ENCODE measurements at regions not wholly inside any gene's neighbourhood (a gene's known extent, or its start where the extent isn't known, plus 50 kb on each side); places are given as distances from the start of the nearest gene placed in this dataset.

DNA sequence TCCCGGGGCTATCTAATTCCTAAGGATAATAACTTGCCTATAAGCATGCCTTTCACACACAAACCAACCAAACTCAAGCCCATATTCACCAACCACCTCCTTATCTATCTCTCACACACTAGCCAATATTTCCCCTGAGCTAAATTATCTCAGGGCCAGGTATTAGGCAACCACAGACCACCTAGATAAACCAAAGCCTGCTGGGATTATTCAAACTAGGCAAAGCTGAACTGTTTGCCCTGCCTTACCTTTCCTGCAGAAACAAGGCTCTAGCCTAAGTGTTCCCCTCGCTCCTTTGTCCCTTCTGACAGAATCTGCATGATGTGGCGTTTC, 114.7 kb upstream of the EEA1 start:
- DNase-seq: no peak

DNA sequence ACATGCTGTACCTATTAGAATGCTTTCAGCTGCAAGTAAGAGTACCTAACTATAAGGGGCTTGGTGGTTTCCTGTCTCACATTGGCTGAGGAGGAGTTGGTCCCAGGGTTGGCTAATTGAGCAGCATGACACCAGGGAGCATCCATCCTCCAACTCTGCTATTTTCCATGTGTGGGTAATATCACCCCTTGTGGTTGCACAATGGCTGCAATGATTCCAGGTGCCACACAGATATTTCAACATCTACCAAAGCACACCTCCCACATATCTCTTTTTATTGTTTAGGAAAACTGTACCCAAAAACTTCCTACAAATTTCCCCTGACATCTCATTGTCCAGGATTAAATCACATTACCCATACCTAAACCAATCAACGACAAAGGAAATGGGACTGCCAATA, 118.0 kb upstream of the EEA1 start:
- no peak for DNase-seq

DNA sequence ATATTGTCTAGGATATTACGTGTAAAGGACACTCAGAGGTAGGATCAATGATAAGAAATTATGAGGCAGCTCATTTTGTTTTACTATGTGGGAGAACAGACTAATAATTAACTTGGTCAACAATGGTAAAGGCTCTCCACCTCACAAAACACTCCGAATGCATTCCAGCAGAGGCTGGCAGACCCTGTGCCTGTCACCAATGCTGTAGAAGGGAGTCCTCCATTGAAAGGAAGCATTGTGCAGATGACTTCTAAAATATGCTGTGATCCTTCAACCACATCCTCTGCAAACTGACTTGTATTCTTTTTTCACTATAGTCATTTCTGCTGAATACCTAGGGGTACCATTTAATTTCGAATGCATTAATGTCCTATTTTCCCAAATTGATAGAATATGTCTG, 119.6 kb upstream of the EEA1 start:
- DNase-seq: no peak

DNA sequence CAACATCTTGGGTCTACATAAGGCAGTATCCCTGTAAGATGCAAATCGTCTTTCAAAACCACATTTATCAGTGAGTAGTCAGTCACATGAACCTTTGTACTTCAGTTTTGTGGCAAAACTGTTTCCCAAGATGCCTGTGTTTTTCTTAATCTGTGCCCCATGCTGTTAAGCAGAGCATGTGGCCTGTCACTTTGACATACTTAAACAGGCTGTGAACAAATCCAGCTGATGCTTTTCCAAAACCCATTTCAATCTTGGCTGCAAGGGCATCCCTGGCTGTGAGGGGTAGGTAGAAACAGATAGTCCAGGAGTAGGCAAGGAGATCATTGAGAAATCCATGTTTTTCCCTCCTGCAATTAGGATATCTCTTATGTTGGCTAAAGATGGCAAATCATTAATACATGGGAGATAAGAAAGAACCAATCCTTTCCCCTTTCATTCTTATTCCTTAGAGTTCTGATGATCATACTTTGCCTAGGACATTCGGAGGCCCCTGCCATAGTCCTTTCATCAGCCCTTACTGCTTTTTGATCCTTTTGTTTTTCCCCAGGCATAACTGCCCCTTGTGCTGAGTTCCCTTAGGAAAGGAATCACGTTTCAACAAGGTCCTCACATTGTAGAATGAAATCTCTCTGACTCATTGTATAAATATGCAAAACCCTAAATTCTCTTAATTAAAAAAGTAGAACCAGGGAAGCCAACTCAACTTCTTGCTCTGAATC, 121.1 kb upstream of the EEA1 start:
- DNase-seq: no peak

DNA sequence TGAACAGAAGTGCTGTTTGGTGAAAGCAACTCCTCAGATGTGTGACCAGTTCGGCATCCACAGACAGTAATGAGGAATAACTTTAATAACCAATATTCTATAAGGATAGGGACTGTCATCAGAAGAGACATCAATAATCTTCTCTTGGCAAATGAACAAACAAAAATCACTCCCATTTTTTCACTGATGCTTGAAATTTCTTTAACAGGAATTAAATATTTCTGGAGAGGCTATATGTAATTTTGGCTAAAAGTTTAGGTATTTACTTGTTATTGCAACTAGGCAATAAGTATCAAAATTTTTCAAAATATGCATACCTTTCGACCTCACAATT, 121.6 kb upstream of the EEA1 start:
- no peak for DNase-seq

DNA sequence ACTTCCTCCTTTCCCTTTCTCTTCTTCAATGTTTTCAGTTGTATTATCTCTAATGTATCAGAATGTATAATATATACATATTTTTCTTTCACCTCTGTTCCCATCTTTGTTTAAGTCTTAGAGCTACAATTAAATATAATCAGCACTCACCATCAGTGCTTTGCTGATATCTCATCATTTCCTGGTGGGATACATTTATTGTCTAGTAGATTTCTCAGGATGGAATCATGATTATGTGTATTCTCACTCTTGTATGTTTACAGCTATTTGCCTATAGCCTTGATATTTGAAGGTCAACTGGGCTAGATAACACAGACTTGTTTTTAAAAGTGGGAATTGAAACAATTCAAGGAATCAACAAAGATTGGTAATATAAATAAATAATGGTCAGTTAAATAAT, 124.9 kb upstream of the EEA1 start:
- DNase-seq: no peak

DNA sequence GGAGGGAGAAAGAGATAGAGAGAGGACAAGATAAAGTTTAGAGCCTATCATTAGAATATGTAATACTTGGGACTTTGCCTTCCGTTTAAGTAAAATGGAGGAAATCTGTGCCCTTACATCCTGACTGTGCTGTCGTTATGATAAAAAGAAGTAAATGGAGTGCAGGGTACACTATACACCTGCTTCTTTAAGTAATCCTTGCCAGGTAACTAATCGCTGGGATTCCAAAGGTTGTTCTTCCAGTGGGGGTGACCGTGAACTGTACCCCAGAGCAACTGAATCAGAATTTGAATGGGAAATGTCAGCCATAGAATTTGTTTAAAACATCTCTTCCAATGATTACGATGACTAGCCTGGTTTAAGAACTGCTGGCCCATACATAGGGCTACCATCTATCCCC, 126.1 kb upstream of the EEA1 start:
- no peak for DNase-seq

DNA sequence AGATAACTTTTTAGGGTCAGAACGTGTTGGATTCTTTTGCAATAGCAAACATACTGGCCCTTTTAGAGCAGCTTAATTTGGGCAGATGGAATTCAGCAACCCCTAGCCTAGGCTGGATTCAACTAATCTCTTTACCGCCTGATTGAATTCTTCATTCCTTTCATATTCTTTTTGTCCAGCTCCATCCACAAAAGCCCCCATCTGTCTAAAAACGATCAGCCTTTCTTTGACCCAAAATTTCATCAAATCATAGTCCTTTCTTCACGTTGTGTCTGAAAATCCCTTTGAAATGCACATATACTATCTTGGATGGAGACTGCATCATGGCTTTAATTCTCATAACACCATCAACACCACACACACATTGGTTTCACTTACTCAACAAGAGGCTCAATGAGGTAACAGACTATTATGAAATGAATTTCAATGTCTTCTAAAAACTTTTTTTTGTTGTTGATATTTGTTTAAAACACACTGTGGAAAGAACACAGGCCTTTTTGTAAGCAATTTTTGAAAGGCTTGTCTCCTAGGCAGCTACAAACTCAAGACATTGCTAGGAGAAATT, 128.0 kb upstream of the EEA1 start:
- DNase-seq: no peak

DNA sequence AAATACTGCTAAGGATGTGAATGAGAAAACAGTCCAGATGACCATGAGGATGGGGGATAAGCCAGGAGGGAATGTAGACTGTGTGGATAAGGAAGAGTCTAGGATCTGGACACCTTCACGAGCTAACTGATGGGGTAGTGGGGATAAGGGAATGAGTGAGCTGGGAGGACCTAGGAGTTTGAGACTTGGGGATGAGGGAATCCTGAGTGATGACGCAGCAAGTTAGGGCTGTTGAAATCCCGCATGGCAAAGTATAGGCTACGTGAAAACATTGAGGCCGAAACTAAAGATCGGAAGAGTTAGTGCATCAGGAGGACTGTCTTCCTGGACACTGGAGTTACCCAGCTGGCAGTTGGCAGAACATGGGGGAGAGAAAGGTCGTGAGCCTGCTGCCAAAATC, 129.2 kb upstream of the EEA1 start:
- no peak for DNase-seq

DNA sequence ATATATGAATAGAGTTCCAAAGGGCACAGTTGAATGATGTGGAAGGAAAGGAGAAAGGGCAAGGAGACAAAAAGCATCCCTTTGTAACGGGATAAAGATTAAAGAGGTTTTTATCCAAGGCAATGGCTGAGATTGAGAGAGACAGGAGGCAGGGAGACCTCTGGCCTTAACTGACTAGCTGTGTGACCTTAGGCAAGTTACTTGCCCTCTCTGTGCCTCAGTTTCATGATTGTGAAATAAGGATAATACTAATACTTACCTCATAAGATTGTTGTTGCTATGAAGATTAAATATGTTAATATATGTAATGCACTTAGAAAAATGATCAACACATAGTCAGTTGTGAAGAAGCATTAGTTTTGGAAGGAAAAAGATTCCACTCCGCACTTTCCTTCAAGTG, 130.2 kb upstream of the EEA1 start:
- DNase-seq: no peak

DNA sequence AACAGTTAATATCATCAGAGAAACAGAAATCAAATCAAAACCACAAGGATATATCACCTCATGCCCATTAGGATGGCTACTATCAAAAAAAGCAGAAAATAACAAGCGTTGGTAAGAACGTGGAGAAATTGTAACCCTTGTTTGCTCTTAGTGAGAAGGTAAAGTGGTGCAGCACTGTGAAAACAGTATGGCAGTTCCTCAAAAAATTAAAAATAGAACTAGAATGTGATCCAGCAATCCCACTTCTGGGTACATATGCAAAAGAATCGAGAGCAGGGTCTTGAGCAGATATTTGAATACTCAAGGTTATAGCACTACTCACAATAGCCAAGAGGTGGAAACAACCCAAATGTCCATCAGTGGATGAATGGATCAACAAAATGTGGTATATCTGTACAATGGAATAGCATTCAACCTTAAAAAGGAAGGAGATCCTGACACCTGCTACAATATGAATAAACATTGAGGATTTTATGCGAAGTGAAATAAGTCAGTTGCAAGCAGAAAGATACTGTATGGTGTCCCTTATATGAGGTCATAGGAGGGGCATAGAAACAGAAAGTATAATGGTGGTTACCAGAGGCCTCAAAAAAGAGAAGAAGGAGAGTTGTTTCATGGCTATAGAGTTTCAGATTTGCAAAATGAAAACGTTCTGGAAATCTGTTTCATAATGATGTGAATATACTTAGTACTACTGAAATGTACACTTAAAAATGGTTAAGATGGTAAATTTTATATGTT, 131.0 kb upstream of the EEA1 start:
- no peak for DNase-seq

DNA sequence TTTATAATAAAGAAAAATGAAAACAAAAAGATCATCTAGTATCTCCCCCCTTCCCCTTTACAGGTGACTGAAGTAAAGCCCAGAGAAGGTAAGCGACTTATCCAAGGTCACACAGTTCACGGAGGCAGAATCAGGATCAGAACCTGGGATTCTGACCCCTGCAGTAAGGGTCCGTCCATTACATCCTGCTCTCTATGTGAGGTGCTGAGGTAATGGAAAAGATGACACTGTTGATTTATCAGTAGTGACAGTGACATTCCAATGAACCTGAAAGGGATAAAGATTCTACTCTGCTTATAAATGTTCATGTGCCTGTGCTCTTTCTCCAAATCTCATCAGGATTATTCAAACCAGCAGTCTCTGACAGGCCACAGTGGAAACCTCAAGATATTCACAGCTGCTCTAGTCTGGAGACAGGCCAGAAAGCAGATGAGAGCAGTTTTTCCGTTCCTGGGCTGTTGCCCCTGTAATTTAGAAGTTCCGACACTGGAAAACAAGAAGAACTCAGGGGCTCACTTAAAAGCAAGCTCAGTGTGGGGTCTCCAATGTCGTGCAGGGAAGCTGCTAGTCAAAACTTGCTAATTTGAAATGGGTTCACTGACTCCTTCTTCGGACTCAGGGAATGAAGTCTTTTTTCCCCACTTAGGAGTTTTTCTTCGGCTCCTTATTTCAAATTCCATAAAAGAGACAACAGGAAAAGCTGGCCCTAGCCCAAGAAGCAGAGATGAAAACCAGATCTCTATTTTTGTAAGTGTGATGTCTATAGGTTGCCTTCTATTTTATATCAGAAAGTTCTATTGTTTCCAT, 131.8 kb upstream of the EEA1 start:
- peak; percentile 57 for DNase-seq

DNA sequence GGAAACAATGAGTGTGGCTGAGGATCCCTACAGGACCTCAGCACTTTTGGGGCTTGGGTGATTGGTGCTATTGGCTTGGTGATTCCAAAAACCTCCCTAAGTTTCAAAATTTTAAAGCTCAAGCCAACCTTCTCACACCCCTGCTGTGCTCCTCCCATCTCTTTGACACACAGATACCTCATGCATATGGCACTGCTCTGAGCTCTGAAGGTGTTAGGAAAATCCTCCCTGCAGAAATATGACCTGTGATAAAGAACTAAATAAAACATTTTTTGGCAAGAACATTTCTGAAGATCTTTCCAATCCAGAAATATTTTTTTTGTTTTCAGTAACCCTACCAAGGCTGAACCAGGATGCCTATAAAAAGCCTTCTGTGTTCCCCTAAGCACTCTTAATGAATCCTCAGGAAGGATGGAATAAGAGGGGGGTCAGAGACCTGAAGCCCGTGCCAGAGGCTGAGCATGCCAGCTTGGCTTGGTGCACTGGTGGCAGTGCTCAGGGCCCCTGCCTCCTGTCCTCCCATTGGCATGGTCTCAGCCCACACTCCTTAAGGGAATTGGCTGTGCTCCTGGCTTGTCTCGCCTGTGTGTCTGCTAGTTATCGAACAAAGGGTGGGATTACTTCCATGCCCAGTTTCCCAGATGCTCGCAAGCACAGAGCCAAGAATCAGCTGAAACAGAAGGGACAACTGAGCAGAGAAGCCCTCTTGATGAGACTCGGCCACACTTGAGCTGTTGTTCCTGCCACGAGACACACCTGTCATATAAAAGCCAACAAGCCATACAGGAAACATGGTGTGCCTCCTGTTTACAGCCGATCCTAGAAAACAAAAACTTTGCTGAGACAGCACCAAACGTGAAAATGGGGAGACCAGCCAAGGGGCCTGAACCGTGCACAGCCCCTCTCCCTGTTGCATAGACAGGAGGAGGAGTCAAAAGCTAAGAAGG, 132.7 kb upstream of the EEA1 start:
- peak; percentile 77 for DNase-seq

DNA sequence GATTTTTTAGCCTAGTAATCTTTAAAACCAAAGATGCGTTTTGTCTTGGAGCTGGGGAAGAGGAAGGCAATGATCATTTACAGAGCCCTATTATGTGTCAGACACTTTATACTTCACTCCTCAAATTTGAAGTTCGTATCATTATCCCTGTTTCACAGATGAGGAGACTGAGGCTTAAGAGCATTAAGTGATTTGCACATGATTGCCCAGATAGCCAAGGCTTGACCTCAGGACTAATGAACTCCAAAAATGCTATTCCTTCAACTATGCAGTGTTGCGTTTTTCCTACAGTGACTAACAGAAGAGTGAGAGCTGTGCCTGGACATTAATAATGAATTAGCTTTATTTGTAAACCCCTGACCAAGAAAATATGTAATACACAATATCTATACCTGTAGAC, 136.8 kb upstream of the EEA1 start:
- DNase-seq: no peak

DNA sequence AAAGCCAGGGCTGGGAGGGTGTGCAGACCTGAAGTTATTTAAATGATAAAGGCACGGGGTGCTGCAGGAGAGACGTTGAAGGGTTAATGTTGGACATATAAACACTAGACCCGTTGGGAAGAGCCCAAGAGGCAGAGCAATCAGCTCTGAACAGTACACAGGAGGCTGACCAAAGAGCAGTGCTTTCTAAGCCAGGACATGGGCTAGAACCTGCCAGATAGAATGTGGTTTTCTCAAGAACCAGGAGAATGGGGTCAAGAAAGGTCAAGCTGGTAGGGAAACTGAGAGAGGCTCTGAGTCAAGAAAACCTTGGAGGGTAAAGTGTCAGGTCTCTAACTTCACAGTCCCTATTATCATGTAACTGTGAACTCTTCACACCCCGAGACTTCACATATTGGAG, 143.2 kb upstream of the EEA1 start:
- no peak for DNase-seq

DNA sequence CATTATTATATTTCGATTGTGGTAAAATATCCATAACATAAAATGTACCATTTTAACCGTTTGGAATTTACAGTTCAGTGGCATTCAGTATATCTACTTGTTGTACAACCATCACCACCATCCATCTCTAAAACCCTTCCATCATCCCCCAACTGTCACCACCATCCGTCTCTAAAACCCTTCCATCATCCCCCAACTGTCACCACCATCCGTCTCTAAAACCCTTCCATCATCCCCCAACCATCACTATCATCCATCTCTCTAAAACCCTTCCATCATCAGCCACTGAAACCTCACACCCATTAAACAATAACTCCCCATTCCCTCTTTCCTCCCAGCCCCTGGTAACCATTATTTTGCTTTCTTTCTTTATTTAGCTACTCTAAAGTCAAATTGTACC, 144.2 kb upstream of the EEA1 start:
- no peak for DNase-seq

DNA sequence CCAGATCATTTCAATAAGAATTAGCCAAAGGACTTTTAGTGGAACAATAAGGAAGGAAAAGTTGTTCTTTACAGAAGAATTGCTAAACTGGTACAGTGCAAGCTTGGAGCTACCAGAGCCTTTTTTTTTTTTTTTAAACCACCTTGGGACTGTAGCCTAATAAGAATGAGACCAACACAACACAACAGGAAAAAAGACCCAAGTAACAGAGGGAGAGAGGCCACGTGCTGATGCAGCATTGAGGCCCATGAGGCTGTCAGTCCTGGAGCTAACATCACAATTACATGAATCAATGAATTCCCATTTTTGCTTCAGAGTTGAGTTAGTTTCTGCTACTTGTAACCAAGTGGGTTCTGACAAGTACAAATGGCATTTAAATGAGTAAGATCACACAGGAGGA, 149.0 kb upstream of the EEA1 start:
- no peak for DNase-seq

DNA sequence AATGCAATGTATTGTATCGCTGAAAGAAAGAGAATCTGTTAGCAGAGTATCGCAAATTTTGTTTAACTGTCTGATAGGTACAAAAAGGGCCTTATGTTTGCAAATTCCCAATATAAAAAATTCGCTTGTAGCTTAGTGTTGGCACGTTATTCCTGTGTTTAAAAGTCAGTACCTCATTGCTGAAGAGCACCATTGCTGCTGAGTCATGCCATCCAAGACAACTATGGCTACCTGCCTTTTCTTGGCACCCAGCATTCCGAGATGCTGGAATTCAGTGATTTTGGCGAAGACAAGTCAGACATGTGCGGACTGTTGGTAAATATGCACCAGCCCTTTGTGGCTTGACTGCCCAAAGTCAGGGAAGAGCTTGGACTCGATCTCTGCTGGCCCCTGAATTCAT, 149.5 kb upstream of the EEA1 start:
- DNase-seq: no peak

DNA sequence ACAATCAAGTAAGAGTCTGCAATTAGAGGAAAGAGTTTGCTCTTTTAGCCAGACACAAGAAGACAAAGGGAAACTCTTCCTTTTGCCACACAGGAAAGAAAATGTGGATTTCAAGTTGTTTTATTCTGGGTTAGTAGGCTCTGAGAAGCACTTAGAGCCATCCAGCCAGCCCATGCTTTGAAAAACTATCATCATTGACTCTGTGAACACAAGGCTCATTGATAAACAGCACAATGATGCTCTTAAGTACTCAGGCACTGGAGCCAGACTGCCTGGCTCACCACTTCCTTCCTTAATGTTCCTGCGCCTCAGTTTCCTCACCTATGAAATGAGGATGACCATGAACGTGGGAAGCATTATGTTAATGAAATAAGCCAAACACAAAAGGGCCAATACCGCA, 150.2 kb upstream of the EEA1 start:
- no peak for DNase-seq

DNA sequence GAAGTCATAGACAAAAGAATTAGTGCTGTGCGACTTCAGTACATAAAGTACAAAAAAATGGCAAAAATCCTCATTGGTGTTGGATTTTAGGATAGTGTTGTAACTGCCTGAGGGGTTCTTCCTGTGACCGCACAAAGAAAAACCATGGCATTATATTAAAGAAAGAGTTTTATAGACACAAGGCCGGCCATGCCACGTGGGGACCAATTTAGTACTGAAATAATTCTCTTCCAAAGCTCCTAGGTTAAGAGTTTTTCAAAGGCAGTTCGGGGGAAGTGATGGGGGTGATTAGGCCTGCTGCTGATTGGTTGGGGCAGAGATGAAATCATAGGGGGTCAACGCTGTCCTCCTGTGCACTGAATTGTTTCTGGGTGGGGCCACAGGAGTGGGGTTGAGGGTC, 150.9 kb upstream of the EEA1 start:
- no peak for DNase-seq

DNA sequence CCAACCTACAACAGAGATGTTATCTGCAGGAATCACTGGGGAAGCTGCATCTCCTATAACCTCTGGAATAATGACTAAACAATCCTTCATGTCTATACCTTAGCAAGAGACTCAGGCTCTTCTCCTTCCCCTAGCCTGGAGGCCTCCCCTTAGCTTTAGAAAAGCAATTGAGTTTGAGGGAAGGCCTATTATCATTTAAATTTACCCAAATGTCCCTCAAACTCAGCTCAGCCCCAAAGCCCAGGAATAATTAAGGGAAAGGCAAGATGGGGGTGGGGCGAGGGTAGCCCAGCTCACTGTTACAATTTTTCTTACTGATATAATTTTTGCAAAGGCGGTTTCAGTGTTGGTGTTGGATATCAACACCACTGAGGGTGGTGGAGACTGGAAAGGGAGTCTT, 151.4 kb upstream of the EEA1 start:
- no peak for DNase-seq

DNA sequence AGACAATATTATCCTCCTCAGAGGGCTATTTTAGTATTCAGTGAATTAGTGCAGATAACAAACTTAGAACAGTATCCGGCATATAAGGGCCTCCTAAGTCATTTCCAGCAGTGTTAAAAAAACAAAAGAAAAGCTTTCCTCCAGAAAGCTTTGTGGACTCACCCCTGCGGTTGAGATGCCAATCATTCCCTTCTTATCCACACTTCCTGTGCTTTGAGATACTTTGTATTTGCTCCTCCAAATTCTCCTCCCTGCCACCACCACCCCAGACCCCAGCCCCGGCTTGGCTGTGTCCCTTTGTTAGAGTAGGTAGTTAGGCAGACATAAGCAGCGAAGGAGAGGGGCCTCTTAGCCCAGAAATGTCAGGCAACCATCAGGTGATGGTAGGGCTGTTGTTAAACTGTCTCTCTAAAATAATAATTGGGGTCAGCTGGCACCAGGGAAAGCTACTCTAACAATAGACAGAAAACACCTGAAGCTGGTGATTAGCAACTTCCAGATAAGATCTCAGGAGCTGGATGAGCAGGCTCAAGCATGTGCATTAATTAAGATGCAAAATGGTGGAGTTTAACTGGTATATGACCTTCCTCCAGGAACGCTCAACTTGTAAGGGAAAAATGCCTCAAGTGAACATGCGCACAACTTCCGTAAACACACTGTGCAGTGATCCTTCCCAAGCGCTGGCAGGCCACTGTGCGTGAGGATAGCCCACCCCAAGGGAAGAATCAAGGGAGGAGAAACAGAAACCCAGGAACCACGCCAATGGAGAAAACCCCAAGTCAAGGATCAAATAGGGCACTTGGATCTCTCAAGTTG, 152.1 kb upstream of the EEA1 start:
- no peak for DNase-seq

All from NCI-H2171 treated with DMSO at 0.1 percent for 48 hours (cell line).